ENCODE measurements at regions not wholly inside any gene's neighbourhood (a gene's known extent, or its start where the extent isn't known, plus 50 kb on each side); places are given as distances from the start of the nearest gene placed in this dataset.

GRCh38 chr7:50954716-50955115 lies 172.0 kb upstream of the GRB10 start:
- TF ChIP-seq EZH2 (IDR thresholded peaks at IDR 0.05; ENCODE audit: low read length, missing control alignments) (no peak), CTCF (conservative IDR thresholded peaks at IDR 0.05 in 1 of 2, IDR thresholded peaks at IDR 0.05 in 1 of 2; ENCODE audit: low read depth in 1 of 2, low read length in 2 of 2) (no peak)

Data from fibroblast of lung (primary cell).